LNCaP clone FGC (cell line): ENCODE measurements at regions not wholly inside any gene's neighbourhood (a gene's known extent, or its start where the extent isn't known, plus 50 kb on each side); places are given as distances from the start of the nearest gene placed in this dataset.
"Not testable (repeated sequence)": the region's sequence is repeated elsewhere in the genome, so short reads cannot be mapped to it uniquely, and the experiment has no call there.

Experiments
- DNase-seq: peaks from one replicate; pipeline ENCODE4 v3.0.0-alpha.2; 2011; ENCODE audit warnings: low read depth
- H3K4me3 ChIP-seq: 2 replicates; pipeline ENCODE4 v1.5.1; 2011; ENCODE audit warnings: mild to moderate bottlenecking, low read depth, low read length, control low read depth
- CTCF ChIP-seq: IDR thresholded peaks from 2 replicates; pipeline ENCODE4 v1.5.1; 2012; ENCODE audit warnings: mild to moderate bottlenecking; ENCODE audit not compliant: control insufficient read depth, insufficient read depth; ENCODE audit errors: extremely low read depth

DNA sequence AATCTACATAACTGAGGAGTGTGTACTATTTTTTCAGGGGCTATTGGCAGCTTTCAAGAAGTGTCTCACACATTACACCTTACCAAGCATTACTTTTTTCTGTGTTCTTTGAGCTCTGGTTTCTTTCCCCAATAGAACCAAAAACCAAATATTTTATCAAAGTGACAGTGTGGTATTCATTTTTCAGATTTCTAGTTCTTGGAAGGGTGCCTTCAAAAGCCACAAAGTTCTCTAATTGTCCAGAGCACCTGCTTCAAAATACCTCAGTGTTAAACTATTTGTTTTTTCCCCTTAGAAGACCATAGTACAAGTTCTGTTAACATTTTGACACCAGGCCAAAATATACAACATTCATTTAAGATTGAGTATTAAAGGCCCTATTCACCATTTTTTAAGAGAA lies 515.7 kb downstream of the ETNK1 start:
- TF ChIP-seq CTCF: no peak
- no peak for DNase-seq
- H3K4me3 ChIP-seq: no peak overlapping the region

DNA sequence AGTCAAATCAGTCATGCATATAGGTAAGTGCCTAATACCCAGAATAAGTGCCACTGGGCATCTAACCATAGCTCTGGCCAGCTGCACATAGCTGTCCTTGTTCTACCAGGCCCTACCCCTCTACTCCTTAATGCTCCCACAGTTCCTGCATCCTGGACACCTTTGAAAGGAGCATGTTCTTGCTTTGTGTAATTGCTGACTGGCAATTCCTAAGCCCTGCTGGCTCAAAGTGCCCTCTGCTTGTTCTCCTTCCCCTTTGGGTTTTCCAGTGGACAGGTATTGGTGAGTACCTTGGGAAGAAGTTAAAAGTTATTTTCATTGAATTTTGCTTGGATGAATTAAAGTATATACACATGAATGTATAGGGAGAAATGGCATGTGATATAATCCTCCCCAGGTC lies 516.4 kb downstream of the ETNK1 start:
- no peak for TF ChIP-seq CTCF
- no peak for DNase-seq

DNA sequence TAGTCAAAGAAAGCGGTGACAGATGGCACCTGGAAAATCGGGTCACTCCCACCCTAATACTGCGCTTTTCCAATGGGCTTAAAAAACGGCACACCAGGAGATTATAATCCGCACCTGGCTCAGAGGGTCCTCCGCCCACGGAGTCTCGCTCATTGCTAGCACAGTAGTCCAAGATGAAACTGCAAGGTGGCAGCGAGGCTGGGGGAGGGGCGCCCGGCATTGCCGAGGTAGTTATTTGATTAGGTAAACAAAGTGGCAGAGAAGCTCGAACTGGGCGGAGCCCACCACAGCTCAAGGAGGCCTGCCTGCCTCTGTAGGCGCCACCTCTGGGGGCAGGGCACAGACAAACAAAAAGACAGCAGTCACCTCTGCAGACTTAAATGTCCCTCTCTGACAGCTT lies 521.1 kb downstream of the ETNK1 start:
- DNase-seq: not testable (repeated sequence)
- H3K4me3 ChIP-seq: 0 out of 2 replicates have a peak overlapping the region, but pooled peaks have one; percentile 21

More for the DNA sequence above, 516.4 kb downstream of the ETNK1 start:
- no peak overlapping the region for H3K4me3 ChIP-seq

DNA sequence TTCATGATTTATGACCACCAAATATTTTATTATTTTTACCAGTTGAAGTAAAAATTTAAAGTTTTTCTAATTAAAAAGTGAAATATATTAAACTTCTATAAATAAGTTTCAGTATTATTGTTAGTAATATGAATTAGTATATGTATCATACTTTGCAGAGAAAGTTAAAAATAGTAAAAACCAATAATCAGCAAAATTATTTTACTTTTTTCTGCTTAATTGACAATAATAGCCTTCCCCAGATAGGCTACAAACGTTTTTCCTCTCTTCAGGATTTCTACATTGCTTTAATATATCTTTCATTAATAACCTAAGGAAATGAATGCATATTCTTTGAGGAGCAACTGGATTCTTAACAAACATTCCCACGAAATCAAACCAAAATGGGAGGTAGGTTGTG lies 543.5 kb downstream of the ETNK1 start:
- no peak for TF ChIP-seq CTCF
- DNase-seq: no peak
- no peak overlapping the region for H3K4me3 ChIP-seq

DNA sequence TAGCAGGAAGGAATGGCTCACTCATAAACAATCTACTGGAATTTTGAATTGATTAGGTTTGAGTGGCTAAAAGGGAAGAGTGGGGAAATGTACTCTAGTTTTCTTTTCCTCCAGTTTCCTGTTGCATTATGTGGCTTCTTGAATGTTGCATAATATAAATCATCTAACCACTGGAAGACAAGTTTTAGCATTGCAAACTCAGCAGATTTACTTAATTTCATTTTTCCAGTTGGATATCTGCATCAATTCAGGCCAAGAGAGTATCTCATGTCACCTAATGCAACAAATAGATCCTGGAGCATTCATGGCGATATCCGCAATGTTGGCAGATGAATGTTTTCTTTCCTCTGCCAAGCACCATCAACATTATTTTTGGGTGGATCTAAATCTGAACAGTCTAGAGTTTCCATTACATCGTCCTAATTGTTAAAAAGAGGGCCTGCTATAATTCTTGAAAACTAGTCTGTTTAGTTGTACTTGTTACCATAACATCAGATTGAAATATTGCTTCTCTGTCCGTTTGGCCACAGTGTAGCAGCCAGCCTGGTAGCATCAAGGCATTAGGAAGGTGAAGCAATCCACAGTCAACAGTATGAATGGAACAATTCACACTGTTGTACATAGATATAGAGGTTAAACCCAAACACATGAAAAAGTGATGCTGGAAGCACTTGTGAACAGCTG lies 544.2 kb downstream of the ETNK1 start:
- no peak for TF ChIP-seq CTCF
- no peak for DNase-seq
- H3K4me3 ChIP-seq: no peak overlapping the region

DNA sequence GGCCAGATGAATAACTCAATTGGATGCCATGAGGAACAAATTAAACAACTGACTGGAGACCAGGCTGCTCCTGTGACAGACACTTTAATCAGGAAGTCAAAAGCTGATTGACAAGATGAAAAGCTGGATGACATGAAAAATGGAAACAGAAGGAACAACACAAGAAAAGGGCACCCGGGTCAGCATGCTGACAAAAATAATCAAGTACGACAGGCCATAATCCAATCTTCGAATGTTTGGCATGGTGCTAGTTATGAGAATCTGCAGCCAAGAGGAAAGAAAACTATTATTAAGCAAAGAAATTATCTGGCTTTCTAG lies 544.7 kb downstream of the ETNK1 start:
- H3K4me3 ChIP-seq: no peak overlapping the region
- DNase-seq: no peak
- no peak for TF ChIP-seq CTCF

GRCh38 chr12:23174917-23175316 lies 549.9 kb downstream of the ETNK1 start:
- no peak for DNase-seq
- no peak overlapping the region for H3K4me3 ChIP-seq
- no peak for TF ChIP-seq CTCF
